Epithelial cell of esophagus (primary cell): ENCODE measurements at regions not wholly inside any gene's neighbourhood (a gene's known extent, or its start where the extent isn't known, plus 50 kb on each side); places are given as distances from the start of the nearest gene placed in this dataset.

ENCODE experiments used
- DNase-seq: peaks from one replicate; pipeline ENCODE4 v3.0.0; 2010; ENCODE audit warnings: low read depth
- H3K4me3 ChIP-seq: 2 replicates; pipeline ENCODE4 v1.5.1; 2011; ENCODE audit warnings: mild to moderate bottlenecking, low read length, control low read depth
- TF ChIP-seq, protein P1 (sequence below): IDR thresholded peaks from 2 replicates; pipeline ENCODE4 v1.5.1; 2011; ENCODE audit warnings: low read depth, mild to moderate bottlenecking, low read length, control low read depth, inconsistent platforms; ENCODE audit not compliant: insufficient read depth; ENCODE audit errors: missing control alignments

DNA sequence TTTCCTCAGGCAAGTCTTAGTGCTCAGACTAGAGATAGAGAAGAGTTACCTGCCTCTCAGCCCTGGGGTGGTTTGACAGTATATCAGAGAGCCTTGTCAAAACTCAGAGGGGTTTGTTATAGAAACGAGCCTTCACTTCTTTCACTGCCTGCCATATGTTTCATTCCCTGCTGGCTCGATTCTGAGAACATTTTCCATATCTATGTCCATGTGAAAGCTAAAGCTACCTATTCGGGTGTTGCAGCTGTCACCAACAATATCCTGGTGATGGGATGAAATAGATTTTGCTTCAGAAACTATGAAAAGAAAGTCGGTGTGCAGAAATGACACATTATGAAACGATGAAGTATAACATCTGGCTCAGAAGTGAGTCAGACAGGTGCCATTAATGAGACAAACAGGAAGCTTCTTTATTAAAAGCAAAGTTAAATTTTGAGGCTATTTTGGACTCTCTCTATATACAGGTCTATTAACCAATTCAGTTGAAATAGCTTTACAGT is 56.1 kb upstream of the TANK start:
- peak; percentile 66 for DNase-seq
- TF ChIP-seq, protein P1, sequence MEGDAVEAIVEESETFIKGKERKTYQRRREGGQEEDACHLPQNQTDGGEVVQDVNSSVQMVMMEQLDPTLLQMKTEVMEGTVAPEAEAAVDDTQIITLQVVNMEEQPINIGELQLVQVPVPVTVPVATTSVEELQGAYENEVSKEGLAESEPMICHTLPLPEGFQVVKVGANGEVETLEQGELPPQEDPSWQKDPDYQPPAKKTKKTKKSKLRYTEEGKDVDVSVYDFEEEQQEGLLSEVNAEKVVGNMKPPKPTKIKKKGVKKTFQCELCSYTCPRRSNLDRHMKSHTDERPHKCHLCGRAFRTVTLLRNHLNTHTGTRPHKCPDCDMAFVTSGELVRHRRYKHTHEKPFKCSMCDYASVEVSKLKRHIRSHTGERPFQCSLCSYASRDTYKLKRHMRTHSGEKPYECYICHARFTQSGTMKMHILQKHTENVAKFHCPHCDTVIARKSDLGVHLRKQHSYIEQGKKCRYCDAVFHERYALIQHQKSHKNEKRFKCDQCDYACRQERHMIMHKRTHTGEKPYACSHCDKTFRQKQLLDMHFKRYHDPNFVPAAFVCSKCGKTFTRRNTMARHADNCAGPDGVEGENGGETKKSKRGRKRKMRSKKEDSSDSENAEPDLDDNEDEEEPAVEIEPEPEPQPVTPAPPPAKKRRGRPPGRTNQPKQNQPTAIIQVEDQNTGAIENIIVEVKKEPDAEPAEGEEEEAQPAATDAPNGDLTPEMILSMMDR: no peak
- no peak overlapping the region for H3K4me3 ChIP-seq

DNA sequence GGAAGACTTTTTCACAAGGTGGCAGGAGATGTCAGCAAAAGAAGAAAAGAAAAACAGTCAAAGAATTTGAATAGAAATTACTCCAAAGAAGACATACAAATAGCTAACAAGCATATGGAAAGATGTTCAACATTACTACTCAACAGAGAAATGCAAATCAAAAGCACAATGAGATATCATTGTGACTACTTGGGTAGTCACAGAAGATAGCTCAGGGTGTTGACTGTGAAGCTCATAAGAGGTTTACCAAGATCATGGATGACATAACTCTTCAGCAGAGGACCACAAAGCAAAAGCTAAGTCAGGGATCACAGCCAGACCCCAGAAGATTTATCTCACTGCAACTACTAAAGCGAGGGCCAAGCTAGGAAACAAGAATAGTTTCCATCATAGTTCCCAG is 53.0 kb upstream of the TANK start:
- H3K4me3 ChIP-seq: no peak overlapping the region
- TF ChIP-seq, protein P1: no peak

More for the DNA sequence above, 53.0 kb upstream of the TANK start:
- DNase-seq: no peak
